A549 (cell line): ENCODE measurements at regions not wholly inside any gene's neighbourhood (a gene's known extent, or its start where the extent isn't known, plus 50 kb on each side); places are given as distances from the start of the nearest gene placed in this dataset.
A peak's percentile ranks its signal among the peaks of the same experiment; 100 is the strongest.

Experiments used
- BHLHE40 ChIP-seq: IDR thresholded peaks from 2 replicates; pipeline ENCODE4 v1.6.1; 2012; ENCODE audit warnings: low read depth, low read length, inconsistent platforms
- CHD2 ChIP-seq: fragments of 150-350 bp; IDR thresholded peaks from 2 replicates; pipeline ENCODE4 v1.6.1; 2014; ENCODE audit warnings: low read length; ENCODE audit not compliant: partially characterized antibody
- EP300 ChIP-seq, 2 experiments: fragments of >200 bp; sonication (Bioruptor Twin); formaldehyde crosslinking; IDR thresholded peaks; 2 replicates in 1 of 2; 3 replicates in 1 of 2; pipeline ENCODE4 v1.6.1; 2016 to 2017
- HOXA7 ChIP-seq: fragments of 250-450 bp; sonication (Bioruptor Pico); IDR thresholded peaks from 2 replicates; pipeline ENCODE4 v1.5.0; 2020; ENCODE audit warnings: mild to moderate bottlenecking, moderate library complexity
- NR3C1 ChIP-seq: fragments of >200 bp; sonication (Bioruptor Twin); formaldehyde crosslinking; IDR thresholded peaks from 3 replicates; pipeline ENCODE4 v1.6.1; 2017
- POLR2A ChIP-seq: IDR thresholded peaks from 2 replicates; pipeline ENCODE4 v1.6.1; 2012; ENCODE audit warnings: mild to moderate bottlenecking, low read length
- POLR2AphosphoS2 ChIP-seq: conservative IDR thresholded peaks from 2 replicates; pipeline ENCODE4 v1.6.1; 2012; ENCODE audit warnings: low read length, improper control_type of control experiment, inconsistent platforms
- RFX5 ChIP-seq: fragments of 450-650 bp; IDR thresholded peaks from 2 replicates; pipeline ENCODE4 v1.7.1; 2014; ENCODE audit warnings: antibody characterized with exemption, mild to moderate bottlenecking, moderate library complexity
- TF ChIP-seq, protein P1 (sequence below): fragments of >200 bp; sonication (Bioruptor Twin); formaldehyde crosslinking; IDR thresholded peaks from 3 replicates; pipeline ENCODE4 v1.5.1; 2016
- TF ChIP-seq, protein P2 (sequence below): fragments of 450-650 bp; IDR thresholded peaks from 2 replicates; pipeline ENCODE4 v1.6.1; 2014; ENCODE audit warnings: antibody characterized with exemption
- TF ChIP-seq, protein P3 (sequence below): IDR thresholded peaks from 2 replicates; pipeline ENCODE4 v1.6.1; 2012; ENCODE audit warnings: low read depth, borderline replicate concordance
- TF ChIP-seq, protein P4 (sequence below): fragments of 200-600 bp; sonication (generic); IDR thresholded peaks from 2 replicates; pipeline ENCODE4 v1.6.1; 2016; ENCODE audit warnings: antibody characterized with exemption, mild to moderate bottlenecking, moderate library complexity
- TF ChIP-seq, protein P5 (sequence below): IDR thresholded peaks from 2 replicates; pipeline ENCODE4 v1.6.1; 2012

DNA sequence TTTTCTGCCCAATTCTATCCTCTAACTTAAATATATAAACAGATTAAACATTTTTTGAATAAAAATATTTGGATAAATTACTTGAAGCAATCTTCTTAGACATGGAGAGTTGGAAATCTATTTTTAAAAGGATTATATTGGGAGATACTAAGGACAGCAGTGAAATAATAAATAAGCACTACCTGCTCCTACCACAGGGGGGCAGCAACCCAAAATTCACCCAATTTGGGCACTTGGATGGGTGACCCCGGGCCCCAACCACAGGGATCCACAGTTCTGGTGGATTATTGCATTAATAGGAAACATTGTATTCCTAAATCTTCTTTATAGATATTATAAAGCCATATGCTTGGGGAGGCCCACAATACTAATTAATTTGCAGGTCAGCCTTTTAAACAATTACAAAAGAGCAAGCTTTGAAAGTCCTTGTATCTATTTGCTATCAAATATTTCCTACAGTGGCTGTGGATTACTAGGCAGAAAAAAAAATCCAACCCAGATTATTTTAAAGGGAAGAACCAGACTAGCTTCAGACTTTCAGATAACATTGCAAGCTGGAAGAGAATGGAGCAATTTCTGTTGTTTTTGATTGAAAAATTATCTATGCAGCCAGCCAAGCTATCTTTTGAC, 66.4 kb upstream of the PDE10A start:
- TF ChIP-seq BHLHE40 (no peak), POLR2AphosphoS2 (no peak), EP300 (IDR thresholded peaks at IDR 0.05) (no peak), POLR2A (no peak), RFX5 (no peak), NR3C1 (no peak), CHD2 (no peak), HOXA7 (CRISPR knock-in tag) (no peak)
- TF ChIP-seq, protein P1, sequence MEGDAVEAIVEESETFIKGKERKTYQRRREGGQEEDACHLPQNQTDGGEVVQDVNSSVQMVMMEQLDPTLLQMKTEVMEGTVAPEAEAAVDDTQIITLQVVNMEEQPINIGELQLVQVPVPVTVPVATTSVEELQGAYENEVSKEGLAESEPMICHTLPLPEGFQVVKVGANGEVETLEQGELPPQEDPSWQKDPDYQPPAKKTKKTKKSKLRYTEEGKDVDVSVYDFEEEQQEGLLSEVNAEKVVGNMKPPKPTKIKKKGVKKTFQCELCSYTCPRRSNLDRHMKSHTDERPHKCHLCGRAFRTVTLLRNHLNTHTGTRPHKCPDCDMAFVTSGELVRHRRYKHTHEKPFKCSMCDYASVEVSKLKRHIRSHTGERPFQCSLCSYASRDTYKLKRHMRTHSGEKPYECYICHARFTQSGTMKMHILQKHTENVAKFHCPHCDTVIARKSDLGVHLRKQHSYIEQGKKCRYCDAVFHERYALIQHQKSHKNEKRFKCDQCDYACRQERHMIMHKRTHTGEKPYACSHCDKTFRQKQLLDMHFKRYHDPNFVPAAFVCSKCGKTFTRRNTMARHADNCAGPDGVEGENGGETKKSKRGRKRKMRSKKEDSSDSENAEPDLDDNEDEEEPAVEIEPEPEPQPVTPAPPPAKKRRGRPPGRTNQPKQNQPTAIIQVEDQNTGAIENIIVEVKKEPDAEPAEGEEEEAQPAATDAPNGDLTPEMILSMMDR: peak; percentile 70
- TF ChIP-seq, protein P2, sequence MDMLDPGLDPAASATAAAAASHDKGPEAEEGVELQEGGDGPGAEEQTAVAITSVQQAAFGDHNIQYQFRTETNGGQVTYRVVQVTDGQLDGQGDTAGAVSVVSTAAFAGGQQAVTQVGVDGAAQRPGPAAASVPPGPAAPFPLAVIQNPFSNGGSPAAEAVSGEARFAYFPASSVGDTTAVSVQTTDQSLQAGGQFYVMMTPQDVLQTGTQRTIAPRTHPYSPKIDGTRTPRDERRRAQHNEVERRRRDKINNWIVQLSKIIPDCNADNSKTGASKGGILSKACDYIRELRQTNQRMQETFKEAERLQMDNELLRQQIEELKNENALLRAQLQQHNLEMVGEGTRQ: no peak
- TF ChIP-seq, protein P3, sequence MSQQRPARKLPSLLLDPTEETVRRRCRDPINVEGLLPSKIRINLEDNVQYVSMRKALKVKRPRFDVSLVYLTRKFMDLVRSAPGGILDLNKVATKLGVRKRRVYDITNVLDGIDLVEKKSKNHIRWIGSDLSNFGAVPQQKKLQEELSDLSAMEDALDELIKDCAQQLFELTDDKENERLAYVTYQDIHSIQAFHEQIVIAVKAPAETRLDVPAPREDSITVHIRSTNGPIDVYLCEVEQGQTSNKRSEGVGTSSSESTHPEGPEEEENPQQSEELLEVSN: no peak
- TF ChIP-seq, protein P4, sequence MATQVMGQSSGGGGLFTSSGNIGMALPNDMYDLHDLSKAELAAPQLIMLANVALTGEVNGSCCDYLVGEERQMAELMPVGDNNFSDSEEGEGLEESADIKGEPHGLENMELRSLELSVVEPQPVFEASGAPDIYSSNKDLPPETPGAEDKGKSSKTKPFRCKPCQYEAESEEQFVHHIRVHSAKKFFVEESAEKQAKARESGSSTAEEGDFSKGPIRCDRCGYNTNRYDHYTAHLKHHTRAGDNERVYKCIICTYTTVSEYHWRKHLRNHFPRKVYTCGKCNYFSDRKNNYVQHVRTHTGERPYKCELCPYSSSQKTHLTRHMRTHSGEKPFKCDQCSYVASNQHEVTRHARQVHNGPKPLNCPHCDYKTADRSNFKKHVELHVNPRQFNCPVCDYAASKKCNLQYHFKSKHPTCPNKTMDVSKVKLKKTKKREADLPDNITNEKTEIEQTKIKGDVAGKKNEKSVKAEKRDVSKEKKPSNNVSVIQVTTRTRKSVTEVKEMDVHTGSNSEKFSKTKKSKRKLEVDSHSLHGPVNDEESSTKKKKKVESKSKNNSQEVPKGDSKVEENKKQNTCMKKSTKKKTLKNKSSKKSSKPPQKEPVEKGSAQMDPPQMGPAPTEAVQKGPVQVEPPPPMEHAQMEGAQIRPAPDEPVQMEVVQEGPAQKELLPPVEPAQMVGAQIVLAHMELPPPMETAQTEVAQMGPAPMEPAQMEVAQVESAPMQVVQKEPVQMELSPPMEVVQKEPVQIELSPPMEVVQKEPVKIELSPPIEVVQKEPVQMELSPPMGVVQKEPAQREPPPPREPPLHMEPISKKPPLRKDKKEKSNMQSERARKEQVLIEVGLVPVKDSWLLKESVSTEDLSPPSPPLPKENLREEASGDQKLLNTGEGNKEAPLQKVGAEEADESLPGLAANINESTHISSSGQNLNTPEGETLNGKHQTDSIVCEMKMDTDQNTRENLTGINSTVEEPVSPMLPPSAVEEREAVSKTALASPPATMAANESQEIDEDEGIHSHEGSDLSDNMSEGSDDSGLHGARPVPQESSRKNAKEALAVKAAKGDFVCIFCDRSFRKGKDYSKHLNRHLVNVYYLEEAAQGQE: no peak
- TF ChIP-seq, protein P5, sequence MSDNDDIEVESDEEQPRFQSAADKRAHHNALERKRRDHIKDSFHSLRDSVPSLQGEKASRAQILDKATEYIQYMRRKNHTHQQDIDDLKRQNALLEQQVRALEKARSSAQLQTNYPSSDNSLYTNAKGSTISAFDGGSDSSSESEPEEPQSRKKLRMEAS: no peak
